SU-DHL-6 (cell line): ENCODE measurements at regions not wholly inside any gene's neighbourhood (a gene's known extent, or its start where the extent isn't known, plus 50 kb on each side); places are given as distances from the start of the nearest gene placed in this dataset.
"Not testable (repeated sequence)": the region's sequence is repeated elsewhere in the genome, so short reads cannot be mapped to it uniquely, and the experiment has no call there.

Experiments
- H2AFZ ChIP-seq: fragments of 200-600 bp; sonication (generic); 2 replicates; pipeline ENCODE4 v1.6.1; 2014; ENCODE audit warnings: low read depth, mild to moderate bottlenecking, moderate library complexity, mixed read lengths, antibody characterized with exemption, low read length; ENCODE audit not compliant: severe bottlenecking
- H3F3A ChIP-seq: fragments of 200-600 bp; shearing (Covaris generic); 2 replicates; pipeline ENCODE4 v1.6.0; 2016; ENCODE audit warnings: antibody characterized with exemption, mild to moderate bottlenecking; ENCODE audit not compliant: insufficient read depth
- H3K27ac ChIP-seq: fragments of 200-600 bp; sonication (generic); 2 replicates; pipeline ENCODE4 v1.5.1; 2016; ENCODE audit warnings: low read depth, mild to moderate bottlenecking, low read length, moderate library complexity, mixed read lengths
- H3K27me3 ChIP-seq: fragments of 200-600 bp; sonication (generic), shearing (Covaris generic); 2 replicates; pipeline ENCODE4 v1.6.0; 2014; ENCODE audit warnings: mild to moderate bottlenecking, low read length
- H3K36me3 ChIP-seq: fragments of 200-600 bp; sonication (generic); 2 replicates; pipeline ENCODE4 v1.6.1; 2014; ENCODE audit warnings: mild to moderate bottlenecking, low read length, mixed read lengths
- H3K4me2 ChIP-seq: fragments of 300-600, 200-600 bp; shearing (Covaris generic), sonication (generic); 2 replicates; pipeline ENCODE4 v1.6.0; 2014; ENCODE audit warnings: low read length, low read depth, mild to moderate bottlenecking; ENCODE audit not compliant: poor library complexity, severe bottlenecking
- H3K4me3 ChIP-seq: fragments of 200-600 bp; sonication (generic); 2 replicates; pipeline ENCODE4 v1.5.1; 2014; ENCODE audit warnings: antibody characterized with exemption, low read length, mild to moderate bottlenecking, mixed read lengths; ENCODE audit not compliant: insufficient read depth, poor library complexity, severe bottlenecking
- H3K79me2 ChIP-seq: fragments of 200-600 bp; sonication (generic); 2 replicates; pipeline ENCODE4 v1.6.1; 2014; ENCODE audit warnings: mild to moderate bottlenecking, low read length, moderate library complexity; ENCODE audit not compliant: insufficient read depth
- H3K9ac ChIP-seq: fragments of 200-600 bp; sonication (generic); 2 replicates; pipeline ENCODE4 v1.7.0; 2014; ENCODE audit warnings: mild to moderate bottlenecking, low read length
- H3K9me2 ChIP-seq: fragments of 200-600 bp; sonication (generic); replicated peaks from 2 replicates; pipeline ENCODE4 v1.6.1; 2014; ENCODE audit warnings: low read length; ENCODE audit not compliant: insufficient read depth
- H3K9me3 ChIP-seq: fragments of 200-600 bp; sonication (generic); 2 replicates; pipeline ENCODE4 v1.6.1; 2014; ENCODE audit warnings: low read length, mixed read lengths; ENCODE audit not compliant: insufficient read depth
- H4K20me1 ChIP-seq: fragments of 200-600 bp; sonication (generic); 2 replicates; pipeline ENCODE4 v1.6.1; 2014; ENCODE audit warnings: low read depth, mild to moderate bottlenecking, antibody characterized with exemption, low read length, moderate library complexity, mixed read lengths
- CTCF ChIP-seq: fragments of 200-600 bp; sonication (generic); IDR thresholded peaks from one replicate; pipeline ENCODE4 v1.5.1; 2017; ENCODE audit warnings: antibody characterized with exemption, mild to moderate bottlenecking, low read length, moderate library complexity; ENCODE audit not compliant: insufficient read depth, poor library complexity, severe bottlenecking
- EZH2phosphoT487 ChIP-seq: fragments of 200-600 bp; sonication (generic), shearing (Covaris generic); conservative IDR thresholded peaks from 2 replicates; pipeline ENCODE4 v1.6.1; 2018; ENCODE audit warnings: mild to moderate bottlenecking, antibody characterized with exemption, low read length, moderate library complexity, mixed read lengths

GRCh38 chr9:26665666-26666065 is 226.9 kb downstream of the CAAP1 start:
- Histone ChIP-seq H3F3A (no peaks in the 10 kb centered on the region), H3K9me2 (no peaks in the 10 kb centered on the region), H3K9ac (no peak overlapping the region), H3K4me2 (no peak overlapping the region), H3K36me3 (no peaks in the 10 kb centered on the region), H4K20me1 (no peaks in the 10 kb centered on the region), H3K4me3 (no peak overlapping the region), H3K9me3 (no peaks in the 10 kb centered on the region), H3K27ac (no peak overlapping the region), H2AFZ (no peak overlapping the region), H3K79me2 (no peaks in the 10 kb centered on the region), H3K27me3 (no peaks in the 10 kb centered on the region)
- TF ChIP-seq EZH2phosphoT487 (no peak), CTCF (no peak)

DNA sequence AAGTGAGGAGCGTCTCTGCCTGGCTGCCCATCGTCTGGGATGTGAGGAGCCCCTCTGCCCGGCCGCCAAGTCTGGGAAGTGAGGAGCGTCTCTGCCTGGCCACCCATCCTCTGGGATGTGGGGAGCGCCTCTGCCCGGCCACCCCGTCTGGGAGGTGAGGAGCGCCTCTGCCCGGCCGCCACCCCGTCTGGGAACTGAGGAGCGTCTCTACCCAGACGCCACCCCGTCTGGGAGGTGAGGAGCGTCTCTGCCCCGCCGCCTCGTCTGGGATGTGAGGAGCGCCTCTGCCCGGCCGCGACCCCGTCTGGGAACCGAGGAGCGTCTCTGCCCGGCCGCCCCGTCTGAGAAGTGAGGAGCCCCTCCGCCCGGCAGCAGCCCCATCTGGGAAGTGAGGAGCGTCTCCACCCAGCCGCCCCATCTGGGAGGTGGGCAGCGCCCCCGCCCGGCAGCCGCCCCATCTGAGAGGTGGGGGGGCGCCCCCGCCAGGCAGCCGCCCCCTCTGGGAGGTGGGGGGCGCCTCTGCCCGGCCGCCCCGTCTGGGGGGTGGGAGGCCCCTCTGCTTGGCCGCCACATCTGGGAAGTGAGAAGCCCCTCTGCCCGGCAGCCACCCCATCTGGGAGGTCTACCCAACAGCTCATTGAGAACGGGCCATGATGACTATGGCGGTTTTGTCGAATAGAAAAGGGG is 228.4 kb downstream of the CAAP1 start:
- not testable (repeated sequence) for H3K79me2 ChIP-seq, H3K4me2 ChIP-seq, H3K36me3 ChIP-seq, H3K9me3 ChIP-seq, H2AFZ ChIP-seq, H3F3A ChIP-seq, H3K4me3 ChIP-seq, H3K27me3 ChIP-seq, H4K20me1 ChIP-seq, H3K9me2 ChIP-seq, H3K9ac ChIP-seq, H3K27ac ChIP-seq

DNA sequence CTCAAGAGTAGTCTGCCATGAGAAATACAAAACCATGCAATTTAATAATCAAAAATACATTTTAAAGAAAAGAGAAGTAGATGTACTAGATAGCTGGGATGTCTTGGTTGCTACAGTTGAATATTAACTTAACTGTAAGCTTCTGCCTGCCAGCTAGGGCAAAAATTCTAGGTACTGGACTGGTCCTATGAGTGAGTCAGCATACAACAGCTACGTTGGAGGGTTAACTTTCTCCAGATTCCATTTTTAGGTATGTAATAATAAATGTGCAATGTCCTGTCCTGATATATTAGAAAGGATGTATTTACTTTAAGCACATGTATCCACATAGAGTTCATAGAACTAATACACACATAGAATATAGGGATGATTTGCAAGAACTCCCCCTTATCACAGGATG is 230.1 kb downstream of the CAAP1 start:
- H2AFZ ChIP-seq: no peak overlapping the region
- no peak for TF ChIP-seq CTCF
- no peak for TF ChIP-seq EZH2phosphoT487

DNA sequence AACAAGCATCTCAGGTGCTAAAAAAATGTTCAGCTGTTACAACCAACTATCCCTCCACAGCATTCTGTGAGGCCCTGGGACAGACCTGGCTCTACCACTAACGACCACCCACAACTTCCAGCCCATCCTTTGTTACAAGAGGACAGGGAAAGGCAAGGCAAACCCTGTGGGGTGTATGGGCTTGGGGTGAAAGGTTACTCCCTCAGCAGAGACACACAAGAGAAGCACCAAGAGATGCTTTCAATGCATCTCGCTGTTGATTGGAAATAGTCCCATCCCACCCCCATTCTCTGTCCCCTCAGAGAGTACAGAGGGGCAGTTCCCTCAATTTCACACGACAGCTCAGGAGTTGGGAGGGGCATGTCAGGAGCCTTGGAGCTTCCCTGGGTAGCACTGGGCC is 234.1 kb downstream of the CAAP1 start:
- Histone ChIP-seq H3F3A (no peaks in the 10 kb centered on the region), H3K79me2 (no peaks in the 10 kb centered on the region), H4K20me1 (no peaks in the 10 kb centered on the region), H3K4me2 (no peak overlapping the region), H3K9me2 (no peaks in the 10 kb centered on the region), H3K9me3 (no peaks in the 10 kb centered on the region), H3K36me3 (no peaks in the 10 kb centered on the region), H3K9ac (no peak overlapping the region), H2AFZ (no peak overlapping the region), H3K4me3 (no peak overlapping the region), H3K27me3 (no peaks in the 10 kb centered on the region), H3K27ac (no peak overlapping the region)
- TF ChIP-seq EZH2phosphoT487 (no peak), CTCF (no peak)

More for the DNA sequence above, 230.1 kb downstream of the CAAP1 start:
- no peaks in the 10 kb centered on the region for H3K36me3 ChIP-seq
- H3K4me2 ChIP-seq: no peak overlapping the region
- no peaks in the 10 kb centered on the region for H4K20me1 ChIP-seq
- no peak overlapping the region for H3K27ac ChIP-seq
- no peaks in the 10 kb centered on the region for H3K9me3 ChIP-seq
- H3K79me2 ChIP-seq: no peaks in the 10 kb centered on the region
- H3K9me2 ChIP-seq: no peaks in the 10 kb centered on the region
- no peaks in the 10 kb centered on the region for H3K27me3 ChIP-seq
- H3K4me3 ChIP-seq: no peak overlapping the region
- no peak overlapping the region for H3K9ac ChIP-seq
- H3F3A ChIP-seq: no peaks in the 10 kb centered on the region
